ENCODE measurements at regions not wholly inside any gene's neighbourhood (a gene's known extent, or its start where the extent isn't known, plus 50 kb on each side); places are given as distances from the start of the nearest gene placed in this dataset.

DNA sequence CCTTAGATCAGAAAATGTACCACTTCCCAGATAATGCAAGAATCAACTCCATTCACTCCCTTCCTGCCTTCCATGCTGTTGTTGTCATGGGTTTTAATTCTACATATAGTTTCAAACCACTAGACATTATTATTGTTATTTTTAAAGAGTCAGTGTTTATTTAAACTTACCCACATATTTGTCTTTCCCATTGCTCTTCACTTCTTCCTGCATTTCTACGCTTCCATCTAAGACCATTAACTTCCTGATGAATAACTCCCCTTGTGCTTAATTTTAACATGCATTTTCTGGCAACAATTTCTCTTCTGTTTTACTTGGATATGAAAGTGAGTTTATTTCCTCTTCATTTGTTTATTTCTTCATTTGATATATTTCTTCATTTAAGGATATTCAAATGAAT is 127.1 kb upstream of the FHIT start:
- TF ChIP-seq, protein P1, sequence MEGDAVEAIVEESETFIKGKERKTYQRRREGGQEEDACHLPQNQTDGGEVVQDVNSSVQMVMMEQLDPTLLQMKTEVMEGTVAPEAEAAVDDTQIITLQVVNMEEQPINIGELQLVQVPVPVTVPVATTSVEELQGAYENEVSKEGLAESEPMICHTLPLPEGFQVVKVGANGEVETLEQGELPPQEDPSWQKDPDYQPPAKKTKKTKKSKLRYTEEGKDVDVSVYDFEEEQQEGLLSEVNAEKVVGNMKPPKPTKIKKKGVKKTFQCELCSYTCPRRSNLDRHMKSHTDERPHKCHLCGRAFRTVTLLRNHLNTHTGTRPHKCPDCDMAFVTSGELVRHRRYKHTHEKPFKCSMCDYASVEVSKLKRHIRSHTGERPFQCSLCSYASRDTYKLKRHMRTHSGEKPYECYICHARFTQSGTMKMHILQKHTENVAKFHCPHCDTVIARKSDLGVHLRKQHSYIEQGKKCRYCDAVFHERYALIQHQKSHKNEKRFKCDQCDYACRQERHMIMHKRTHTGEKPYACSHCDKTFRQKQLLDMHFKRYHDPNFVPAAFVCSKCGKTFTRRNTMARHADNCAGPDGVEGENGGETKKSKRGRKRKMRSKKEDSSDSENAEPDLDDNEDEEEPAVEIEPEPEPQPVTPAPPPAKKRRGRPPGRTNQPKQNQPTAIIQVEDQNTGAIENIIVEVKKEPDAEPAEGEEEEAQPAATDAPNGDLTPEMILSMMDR (IDR thresholded peaks at IDR 0.05), result no peak
- TF ChIP-seq EZH2 (IDR thresholded peaks at IDR 0.05) (no peak), EZH2phosphoT487 (IDR thresholded peaks at IDR 0.05) (no peak)
